Right kidney (tissue), 1 donor: ENCODE measurements at regions not wholly inside any gene's neighbourhood (a gene's known extent, or its start where the extent isn't known, plus 50 kb on each side); places are given as distances from the start of the nearest gene placed in this dataset.

ENCODE experiments used
- DNase-seq: peaks from one replicate; pipeline ENCODE4 v3.0.0-alpha.2; 2016

- DNase-seq = no peak
Observed at GRCh38 chr3:64872345-64872744, 184.5 kb upstream of the ADAMTS9 start.

GRCh38 chr3:64871834-64872249 lies 184.0 kb upstream of the ADAMTS9 start:
- DNase-seq = no peak

GRCh38 chr3:64870876-64871646 lies 183.3 kb upstream of the ADAMTS9 start:
- no peak for DNase-seq

- DNase-seq = no peak
Observed at GRCh38 chr3:64867224-64867623, 179.4 kb upstream of the ADAMTS9 start.

GRCh38 chr3:64865839-64866570 lies 178.2 kb upstream of the ADAMTS9 start:
- no peak for DNase-seq

- no peak for DNase-seq
Observed at GRCh38 chr3:64863226-64864212, 175.7 kb upstream of the ADAMTS9 start.

GRCh38 chr3:64861684-64862083 lies 173.9 kb upstream of the ADAMTS9 start:
- DNase-seq = no peak

- DNase-seq = no peak
Observed at GRCh38 chr3:64860536-64860870, 172.7 kb upstream of the ADAMTS9 start.

GRCh38 chr3:64859625-64860535 lies 172.1 kb upstream of the ADAMTS9 start:
- DNase-seq = no peak

- no peak for DNase-seq
Observed at GRCh38 chr3:64856977-64857516, 169.2 kb upstream of the ADAMTS9 start.

- no peak for DNase-seq
Observed at GRCh38 chr3:64856106-64856505, 168.3 kb upstream of the ADAMTS9 start.

- no peak for DNase-seq
Observed at GRCh38 chr3:64853456-64853855, 165.7 kb upstream of the ADAMTS9 start.

GRCh38 chr3:64852738-64853137 lies 164.9 kb upstream of the ADAMTS9 start:
- no peak for DNase-seq

GRCh38 chr3:64848822-64849221 lies 161.0 kb upstream of the ADAMTS9 start:
- DNase-seq = no peak

- no peak for DNase-seq
Observed at GRCh38 chr3:64848127-64848800, 160.5 kb upstream of the ADAMTS9 start.

- DNase-seq = no peak
Observed at GRCh38 chr3:64844558-64844957, 156.8 kb upstream of the ADAMTS9 start.

- DNase-seq = no peak
Observed at GRCh38 chr3:64837986-64838735, 150.4 kb upstream of the ADAMTS9 start.

- DNase-seq = no peak
Observed at GRCh38 chr3:64837126-64837738, 149.4 kb upstream of the ADAMTS9 start.

GRCh38 chr3:64836097-64836496 lies 148.3 kb upstream of the ADAMTS9 start:
- no peak for DNase-seq

GRCh38 chr3:64832098-64832497 lies 144.3 kb upstream of the ADAMTS9 start:
- no peak for DNase-seq
